GM19395 (cell line): ENCODE measurements at regions not wholly inside any gene's neighbourhood (a gene's known extent, or its start where the extent isn't known, plus 50 kb on each side); places are given as distances from the start of the nearest gene placed in this dataset.
A peak's percentile ranks its signal among the peaks of the same experiment; 100 is the strongest.

Experiments used
- ATAC-seq: cut with Tn5 transposase; IDR thresholded peaks from one replicate; pipeline ENCODE4 v1.9.1; 2021; ENCODE audit warnings: mild to moderate bottlenecking, moderate library complexity; ENCODE audit not compliant: unreplicated experiment

DNA sequence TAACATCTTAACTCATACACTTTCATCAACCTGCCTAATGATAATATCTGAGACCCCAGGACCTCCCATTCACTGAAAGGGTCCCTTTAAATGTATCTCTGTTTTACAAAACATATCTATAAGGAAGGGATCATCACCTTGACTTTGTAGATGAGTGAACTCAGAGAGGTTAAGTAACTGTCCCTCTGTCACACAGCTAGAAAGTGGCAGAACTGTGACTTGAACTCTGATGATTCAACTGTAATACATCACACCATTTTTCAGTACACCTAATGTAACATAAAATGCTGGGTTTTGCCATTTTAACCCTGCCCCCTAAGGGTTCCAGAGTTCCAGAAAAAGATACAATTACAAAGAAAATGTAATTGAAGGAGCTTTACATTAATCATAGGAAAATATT lies 234.6 kb downstream of the ZEB2 start:
- no peak for ATAC-seq

DNA sequence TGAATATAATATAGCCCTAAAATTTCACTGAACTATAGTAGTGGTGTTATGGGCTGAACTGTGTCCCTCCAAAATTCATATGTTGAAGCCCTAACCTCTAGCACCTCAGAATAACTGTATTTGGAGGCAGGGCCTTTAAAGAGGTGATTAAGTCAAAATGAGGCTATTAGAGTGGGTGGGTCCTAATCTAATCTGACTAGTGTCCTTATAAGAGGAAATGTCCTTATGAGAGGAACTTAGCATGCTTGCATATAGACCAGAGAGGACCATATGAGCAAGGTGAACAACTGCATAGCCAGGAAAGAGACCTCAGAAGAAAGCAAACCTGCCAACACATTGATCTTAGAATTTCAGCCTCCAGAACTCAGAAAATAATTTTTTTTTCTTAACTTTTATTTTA lies 238.4 kb downstream of the ZEB2 start:
- no peak for ATAC-seq

DNA sequence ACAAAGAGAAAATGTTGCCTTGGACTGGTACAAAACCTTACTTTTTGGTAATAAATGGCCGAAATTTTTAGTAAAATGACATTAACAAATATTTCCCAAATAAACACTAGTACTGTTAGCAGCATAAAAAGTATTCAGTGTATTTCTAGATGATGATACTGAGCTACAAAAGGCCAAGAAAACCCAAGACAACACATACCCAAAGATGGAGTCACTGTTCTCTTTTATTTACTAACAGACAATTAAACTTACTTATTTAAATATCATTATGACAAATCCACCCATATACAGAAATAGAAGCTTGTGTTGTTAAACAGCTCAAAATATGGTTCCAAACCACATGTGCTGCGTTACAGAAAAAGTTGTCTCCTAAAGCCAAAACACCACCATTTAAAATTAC lies 239.9 kb downstream of the ZEB2 start:
- no peak for ATAC-seq

DNA sequence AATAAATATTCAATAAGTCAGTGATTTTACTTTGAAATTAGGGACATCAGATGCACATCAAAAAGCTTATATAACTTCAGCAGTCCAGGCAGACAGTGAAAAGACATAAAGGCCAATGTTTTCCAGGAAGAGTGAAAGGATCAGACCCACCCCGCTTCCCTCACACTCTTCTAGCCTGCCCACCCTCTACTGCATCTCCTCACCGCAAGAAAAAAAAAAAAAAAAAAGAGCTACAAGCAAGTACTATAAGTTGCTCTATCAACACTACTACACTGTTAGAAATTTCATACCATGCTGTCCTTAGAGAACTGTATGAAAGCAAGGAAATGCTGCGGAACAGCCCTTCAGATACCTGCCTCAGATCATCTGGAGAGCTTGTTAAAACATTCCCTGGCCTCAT lies 240.8 kb downstream of the ZEB2 start:
- no peak for ATAC-seq

DNA sequence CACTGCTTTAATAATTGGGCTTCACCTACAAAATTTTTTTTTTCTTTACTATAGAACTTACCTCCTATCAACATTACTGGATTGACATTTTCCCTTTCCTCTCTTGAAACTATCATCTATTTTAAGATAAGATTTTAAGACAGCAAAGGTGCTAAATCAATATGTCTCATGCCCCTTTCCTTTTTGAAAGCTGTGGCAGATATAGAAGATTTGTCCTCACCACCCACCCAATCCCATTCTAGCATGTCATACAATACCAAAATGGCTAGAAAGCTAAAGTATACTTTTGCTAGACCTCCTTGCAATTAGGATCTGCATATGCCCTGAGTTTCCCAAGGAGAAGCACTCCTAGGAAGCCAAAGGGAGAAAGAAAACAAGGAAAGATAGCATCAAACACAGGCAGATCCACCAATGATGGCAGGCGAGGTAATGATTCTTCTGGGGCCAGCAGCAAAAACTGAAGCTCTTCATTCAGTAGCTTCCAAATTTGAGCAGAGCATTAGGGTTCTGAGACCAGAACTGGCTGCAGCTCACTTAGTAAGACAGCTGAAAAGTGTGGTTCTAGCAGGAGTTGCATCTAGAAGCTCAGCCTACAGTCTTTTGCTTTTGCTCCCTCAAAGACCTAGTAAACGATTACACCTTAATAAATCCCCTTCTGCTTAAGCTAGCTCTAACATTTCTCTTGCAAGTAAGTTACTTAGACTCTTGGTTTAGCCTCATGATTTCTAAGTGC lies 242.1 kb downstream of the ZEB2 start:
- no peak for ATAC-seq

DNA sequence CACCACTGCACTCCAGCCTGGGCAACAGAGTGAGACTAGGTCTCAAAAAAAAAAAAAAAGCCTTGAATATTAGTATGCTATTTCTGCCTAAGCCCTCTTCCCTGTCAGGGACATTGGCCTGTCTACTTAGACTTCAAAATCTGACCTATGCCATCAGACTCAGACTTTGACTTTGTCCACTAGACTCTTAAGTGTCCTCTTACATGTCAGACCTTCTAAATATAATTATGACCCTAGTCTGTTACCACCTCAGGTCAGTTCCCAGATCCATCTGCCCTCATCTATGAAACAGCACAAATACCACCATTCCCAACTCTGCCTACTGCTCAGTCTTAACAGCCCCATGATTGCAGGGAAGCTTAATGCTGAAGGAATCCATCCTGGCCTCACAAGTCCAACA lies 244.6 kb downstream of the ZEB2 start:
- ATAC-seq = no peak

DNA sequence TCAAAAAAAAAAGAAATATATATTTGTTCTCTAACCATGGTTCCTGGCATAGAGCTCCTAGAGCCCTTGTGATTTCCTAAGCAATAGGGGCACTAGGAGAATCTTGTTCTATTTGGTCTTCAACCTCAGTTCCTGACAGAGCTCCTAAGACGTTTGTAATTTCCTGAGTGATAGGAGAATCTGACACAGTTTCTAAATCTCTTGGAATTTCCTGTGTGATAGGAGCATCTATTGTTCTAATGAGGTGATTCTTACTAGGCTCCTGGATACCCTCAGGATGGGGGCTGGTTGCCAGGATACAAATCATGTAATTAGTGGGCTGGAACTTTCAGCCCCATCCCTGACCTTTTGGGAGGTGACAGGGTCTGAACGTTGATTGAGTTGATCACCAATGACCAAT lies 245.8 kb downstream of the ZEB2 start:
- ATAC-seq = no peak

DNA sequence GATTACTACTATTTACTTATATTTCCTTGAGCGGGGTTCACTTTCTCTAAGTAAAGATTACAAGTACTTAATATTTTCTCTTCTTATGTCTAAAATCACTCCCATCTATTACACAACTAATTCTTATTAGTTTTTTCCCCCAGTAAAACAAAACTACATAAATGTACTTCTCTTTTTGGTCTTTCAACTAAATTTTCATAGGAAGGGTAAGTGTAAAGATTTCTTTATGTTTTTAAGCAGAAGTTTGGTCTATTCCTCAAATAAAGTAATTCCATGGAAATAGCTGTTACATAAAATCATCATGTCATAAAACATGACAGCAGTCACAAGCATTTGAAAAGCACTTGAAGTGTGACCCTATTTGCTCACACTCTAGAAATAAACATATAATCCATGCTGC lies 249.0 kb downstream of the ZEB2 start:
- ATAC-seq = no peak

DNA sequence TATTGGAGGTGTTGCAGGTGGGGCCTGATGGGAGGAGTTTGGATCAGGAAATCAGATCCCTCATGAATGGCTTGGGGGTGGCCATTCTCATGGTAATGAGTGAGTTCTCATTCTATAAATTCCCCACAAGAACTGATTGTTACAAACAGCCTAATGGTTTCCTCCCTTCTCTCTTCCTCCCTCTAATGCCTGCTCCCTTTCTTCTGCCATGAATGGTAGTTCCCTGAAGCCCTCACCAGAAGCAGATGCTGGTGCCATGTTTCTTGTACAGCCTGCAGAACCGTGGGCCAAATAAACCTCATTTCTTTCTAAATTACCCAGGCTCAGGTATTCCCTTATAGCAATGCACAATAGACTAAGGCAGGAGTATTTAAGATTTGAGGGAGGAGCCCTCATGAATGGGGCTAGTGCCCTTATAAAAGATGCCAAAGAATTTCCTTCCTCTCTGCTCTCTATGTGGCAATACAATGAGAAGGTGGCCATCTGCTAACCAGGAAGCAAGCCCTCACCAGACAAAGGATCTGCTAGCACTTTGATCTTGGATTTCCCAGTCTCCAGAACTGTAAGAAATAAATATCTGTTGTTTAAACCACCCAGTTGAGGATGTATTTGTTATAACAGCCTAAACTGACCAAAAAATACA lies 251.8 kb downstream of the ZEB2 start:
- ATAC-seq = no peak

DNA sequence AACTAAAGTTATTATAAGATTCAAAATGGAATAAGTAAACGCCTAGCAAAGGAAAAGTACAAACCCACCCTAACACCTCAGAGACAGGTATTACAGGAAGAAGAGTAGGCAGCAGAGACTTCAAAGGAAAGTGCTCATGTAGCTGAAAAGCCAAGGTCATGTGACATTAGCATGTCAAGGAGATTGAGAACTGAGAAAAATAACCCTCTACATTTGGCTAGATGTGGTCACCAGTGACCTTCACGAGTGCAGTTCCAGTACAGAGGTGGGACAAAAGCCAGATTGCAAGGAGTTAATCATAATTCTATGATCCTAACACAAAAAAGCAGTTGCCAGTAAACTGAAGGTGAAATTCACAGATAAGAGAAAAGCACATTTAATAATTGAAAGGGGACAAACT lies 252.7 kb downstream of the ZEB2 start:
- peak; percentile 91 for ATAC-seq

DNA sequence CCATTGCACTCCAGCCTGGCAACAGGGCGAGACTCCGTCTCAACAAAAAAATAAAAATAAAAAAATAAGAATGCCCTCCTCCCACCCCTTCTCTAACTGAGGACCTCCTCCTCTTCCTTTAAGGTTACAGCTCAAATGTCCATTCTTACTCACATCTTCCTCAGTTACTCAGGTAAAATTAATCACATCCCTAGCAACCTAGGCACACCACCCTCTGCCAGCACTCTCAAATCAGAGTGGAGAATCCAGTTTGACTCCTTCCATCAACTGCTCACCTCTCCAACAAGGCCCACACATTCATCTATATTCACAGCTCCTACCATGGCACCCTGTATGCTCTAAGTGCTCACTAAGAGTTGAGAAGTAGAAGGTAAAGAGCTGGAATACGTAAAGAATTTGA lies 254.3 kb downstream of the ZEB2 start:
- no peak for ATAC-seq

DNA sequence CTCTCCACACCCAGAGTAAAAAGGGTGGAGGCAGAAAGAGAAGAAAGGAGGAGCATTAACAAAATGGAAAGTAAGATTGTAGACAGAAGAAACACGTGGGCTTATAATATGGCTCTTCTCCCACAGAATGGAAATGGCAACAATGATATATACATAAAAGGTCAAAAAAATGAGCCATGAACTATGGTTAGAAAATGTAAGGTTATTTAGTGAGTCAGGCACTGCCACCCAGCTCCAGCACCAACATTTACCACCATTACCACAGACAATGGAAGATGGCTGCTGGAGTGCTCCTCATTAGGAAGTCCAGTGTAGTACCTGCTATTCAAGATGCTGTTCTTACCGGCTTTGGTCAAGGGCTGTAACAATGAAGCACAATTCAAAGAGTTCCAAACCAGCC lies 258.0 kb downstream of the ZEB2 start:
- no peak for ATAC-seq

DNA sequence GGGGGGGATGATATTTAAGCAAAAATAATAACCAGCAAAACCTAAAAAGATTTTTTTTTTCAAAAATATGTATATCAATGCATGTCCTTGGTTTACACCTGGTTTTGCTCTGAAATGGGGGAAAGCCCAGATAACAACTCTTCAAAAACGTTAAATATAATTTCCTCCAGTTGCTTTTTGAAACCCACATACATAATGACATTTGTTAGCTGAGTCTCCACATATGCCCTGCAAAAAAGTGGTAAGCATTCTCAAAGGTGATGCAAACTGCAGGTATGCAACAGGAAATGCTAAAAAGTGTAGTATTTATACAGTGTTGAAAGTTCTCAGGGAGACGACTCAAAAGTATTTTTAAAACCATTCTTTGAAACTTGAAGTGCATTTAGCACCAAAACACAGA lies 258.6 kb downstream of the ZEB2 start:
- ATAC-seq = no peak

DNA sequence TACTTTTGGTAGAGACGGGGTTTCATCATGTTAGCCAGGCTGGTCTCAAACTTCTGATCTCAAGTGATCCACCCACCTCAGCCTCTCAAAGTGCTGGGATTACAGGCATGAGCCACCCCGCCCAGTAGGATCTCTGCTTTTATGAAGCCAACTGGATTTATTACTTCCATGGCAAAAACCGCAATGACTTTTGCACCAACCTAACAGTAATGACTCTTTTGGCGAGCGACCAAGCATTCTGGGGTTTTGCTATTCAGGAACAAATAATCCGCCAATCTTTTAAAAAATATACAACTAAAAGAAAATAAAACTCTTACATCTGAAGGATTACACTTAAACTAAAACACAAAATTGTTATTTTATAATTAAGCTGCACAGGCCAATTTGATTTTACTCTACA lies 260.6 kb downstream of the ZEB2 start:
- no peak for ATAC-seq

DNA sequence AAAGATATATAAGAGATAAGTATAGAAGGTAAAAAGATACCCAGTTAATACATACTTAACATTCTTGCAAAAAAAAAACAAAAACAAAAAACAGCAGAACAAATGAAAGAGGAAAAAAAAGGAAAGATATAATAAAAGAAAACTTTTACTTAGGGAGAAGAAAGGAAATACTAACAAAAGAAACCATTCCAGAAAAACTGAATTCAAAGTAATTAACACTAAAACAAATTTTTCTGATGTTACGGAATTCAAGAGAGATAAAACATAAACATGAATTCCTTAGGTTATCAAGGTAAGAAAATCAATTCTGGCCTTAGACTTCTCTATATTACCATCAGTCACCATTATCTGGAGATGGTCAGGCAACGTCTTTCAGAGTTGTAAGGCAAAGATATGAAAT lies 261.8 kb downstream of the ZEB2 start:
- ATAC-seq = no peak

DNA sequence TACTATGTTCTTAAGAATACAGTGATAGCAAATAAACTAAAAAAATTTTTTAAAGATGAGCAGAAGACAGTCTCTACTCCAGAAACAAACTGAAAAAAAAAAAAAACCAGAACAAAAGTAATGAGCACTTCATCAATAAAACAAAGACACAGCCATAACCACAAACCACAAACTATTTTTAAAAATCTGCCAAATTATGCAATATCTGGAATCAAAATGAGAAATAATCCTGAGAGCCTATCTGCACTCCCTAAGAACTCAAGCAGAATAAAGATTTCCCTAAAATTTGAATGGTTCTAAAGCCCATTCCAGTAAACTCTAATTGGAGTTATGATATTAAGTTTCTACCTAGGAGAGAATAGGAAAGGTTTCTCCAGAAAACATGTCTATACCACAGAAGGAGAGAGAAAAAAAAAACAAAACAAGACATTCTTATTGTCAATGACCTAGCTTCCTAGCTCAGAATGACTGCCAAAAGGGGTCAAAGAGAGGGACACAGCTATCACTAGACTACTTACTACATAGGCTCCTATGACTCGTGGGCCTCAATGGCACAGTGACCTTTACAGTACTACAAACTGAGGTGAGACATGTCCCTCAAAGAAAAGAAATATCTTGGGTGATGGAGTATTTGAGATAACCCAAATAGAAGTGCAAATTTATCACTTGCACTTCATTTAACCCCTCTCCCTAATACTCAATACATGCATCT lies 262.8 kb downstream of the ZEB2 start:
- no peak for ATAC-seq

DNA sequence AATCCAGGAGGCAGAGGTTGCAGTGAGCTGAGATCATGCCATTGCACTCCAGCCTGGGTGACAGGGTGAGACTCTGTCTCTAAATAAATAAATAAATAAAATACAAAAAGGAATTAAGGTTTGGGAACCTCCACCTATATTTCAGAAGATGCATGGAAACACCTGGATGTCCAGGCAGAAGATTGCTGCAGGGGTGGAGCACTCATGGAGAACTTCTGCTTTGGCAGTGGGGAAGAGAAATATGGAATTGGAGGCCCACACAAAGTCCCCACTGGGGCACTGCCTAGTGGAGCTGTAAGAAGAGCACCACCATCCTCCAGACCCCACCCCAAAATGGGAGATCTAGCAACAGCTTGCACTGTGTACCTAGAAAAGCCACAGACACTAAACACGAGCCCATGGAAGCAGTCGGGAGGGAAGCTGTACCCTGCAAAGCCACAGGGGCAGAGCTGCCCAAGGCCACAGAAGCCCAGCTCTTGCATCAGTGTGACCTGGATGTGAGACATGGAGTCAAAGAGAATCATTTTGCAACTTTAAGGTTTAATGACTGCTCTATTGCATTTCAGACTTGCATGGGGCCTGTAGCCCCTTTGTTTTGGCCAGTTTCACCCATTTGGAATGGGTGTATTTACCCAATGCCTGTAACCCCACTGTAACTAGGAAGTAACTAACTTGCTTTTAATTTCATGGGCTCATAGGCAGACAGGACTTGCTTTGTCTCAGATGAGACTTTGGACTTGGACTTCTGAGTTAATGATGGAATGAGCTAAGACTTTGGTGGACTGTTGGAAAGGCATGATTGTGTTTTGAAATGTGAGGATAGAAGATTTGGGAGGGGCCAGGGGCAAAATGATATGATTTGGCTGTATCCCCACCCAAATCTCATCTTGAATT lies 265.3 kb downstream of the ZEB2 start:
- ATAC-seq = no peak

DNA sequence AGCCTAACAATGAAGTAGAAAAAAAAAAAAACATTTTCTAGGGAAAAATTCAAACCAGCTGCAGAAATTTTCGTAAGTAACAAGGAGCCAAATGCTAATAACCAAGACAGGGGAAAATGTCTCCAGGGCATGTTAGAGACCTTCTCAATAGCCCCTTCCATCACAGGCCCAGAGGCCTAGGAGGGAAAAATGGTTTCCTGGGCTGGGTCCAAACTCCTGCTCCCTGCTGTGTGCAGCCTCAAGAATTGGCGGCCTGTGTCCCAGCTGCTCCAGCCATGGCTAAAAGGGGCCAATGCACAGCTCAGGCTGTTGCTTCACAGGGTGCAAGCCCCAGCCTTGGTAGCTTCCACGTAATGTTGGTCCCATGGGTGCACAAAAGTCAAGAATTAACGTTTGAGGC lies 266.2 kb downstream of the ZEB2 start:
- no peak for ATAC-seq

DNA sequence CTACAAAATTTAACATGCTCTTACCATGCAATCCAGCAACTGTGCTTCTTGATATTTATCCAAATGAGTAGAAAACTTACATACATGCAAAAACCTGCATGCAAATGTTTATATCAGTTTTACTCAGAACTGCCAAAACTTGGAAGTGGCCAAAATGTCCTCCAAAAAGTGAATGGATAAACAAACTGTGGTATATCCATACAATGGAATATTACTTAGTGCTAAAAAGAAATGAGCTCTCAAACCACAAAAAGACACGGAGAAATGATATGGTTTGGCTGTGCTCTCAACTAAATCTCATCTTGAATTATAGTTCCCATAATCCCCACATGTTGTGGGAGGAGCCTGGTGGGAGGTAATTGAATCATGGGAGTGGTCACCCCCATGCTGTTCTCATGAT lies 267.2 kb downstream of the ZEB2 start:
- ATAC-seq = no peak

DNA sequence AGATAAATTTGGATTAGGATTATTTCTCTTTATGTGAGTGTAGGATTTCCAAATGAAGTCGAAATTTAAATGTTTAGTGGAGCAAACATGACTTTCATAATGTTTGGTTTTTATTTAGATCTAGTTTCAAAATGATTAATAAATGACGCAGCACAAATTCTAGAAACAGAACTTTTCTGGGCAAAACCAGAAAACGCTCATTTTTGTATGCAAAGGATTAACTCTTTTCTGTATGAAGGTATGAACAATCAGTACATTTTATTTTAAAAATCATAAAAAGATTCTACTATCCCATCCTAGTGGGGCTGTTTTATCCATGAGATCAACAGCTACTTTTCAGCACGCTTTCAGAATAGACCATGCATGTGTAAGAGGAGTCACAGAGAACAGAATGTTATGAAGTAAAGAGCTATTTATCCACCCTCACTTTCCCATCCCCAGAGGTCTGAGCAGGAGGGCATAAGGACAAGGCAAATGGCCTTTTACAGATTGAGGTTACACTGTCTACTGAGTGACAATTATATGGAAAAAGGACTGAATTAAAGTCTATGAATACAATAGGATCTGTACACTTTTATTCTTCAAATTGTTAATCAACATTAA lies 270.8 kb downstream of the ZEB2 start:
- ATAC-seq = peak; percentile 49
